OCI-LY3 (cell line): ENCODE measurements at regions not wholly inside any gene's neighbourhood (a gene's known extent, or its start where the extent isn't known, plus 50 kb on each side); places are given as distances from the start of the nearest gene placed in this dataset.

Source experiments
- EZH2phosphoT487 ChIP-seq: fragments of 200-600 bp; shearing (Covaris generic); IDR thresholded peaks from 2 replicates; pipeline ENCODE4 v1.6.1; 2018; ENCODE audit warnings: antibody characterized with exemption, mixed run types, low read depth
- TF ChIP-seq, protein P1 (sequence below): fragments of 200-600, 300-600 bp; sonication (generic); IDR thresholded peaks from 2 replicates; pipeline ENCODE4 v1.5.1; 2014; ENCODE audit warnings: antibody characterized with exemption, low read length, low read depth

DNA sequence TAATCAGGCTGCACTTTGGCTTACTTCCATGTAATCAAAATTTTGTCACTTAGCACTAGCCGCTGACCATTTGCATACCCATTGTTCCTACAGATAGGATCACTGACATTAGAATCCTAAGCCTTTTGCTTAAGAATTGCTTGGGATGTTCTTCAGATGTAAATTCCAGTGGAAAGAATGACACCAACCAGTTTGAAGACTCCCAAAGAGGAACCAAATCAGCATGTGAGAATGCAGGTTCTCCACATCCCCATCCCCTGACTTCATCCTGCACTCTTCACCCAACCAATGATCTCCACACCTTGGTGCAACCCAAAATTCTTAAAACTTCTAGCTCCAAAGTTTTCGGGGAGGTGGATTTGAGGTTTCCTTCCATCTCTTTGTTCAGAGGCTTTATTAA is 345.6 kb downstream of the GPAM start:
- TF ChIP-seq, protein P1, sequence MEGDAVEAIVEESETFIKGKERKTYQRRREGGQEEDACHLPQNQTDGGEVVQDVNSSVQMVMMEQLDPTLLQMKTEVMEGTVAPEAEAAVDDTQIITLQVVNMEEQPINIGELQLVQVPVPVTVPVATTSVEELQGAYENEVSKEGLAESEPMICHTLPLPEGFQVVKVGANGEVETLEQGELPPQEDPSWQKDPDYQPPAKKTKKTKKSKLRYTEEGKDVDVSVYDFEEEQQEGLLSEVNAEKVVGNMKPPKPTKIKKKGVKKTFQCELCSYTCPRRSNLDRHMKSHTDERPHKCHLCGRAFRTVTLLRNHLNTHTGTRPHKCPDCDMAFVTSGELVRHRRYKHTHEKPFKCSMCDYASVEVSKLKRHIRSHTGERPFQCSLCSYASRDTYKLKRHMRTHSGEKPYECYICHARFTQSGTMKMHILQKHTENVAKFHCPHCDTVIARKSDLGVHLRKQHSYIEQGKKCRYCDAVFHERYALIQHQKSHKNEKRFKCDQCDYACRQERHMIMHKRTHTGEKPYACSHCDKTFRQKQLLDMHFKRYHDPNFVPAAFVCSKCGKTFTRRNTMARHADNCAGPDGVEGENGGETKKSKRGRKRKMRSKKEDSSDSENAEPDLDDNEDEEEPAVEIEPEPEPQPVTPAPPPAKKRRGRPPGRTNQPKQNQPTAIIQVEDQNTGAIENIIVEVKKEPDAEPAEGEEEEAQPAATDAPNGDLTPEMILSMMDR: no peak
- TF ChIP-seq EZH2phosphoT487: no peak
